K562 (cell line): ENCODE measurements at regions not wholly inside any gene's neighbourhood (a gene's known extent, or its start where the extent isn't known, plus 50 kb on each side); places are given as distances from the start of the nearest gene placed in this dataset.

Source experiments
- ATAC-seq: fragments of 200-7000 bp; cut with Tn5 transposase; 3 replicates; pipeline ENCODE4 v1.9.1; 2020; ENCODE audit warnings: moderate library complexity
- BruUV-seq: library from RNA; stranded (reverse); fragments of 400-500 nt; replicated peaks from 2 replicates; lab custom pipeline; 2021; lab: Mats Ljungman, UMichigan
- CTCF ChIA-PET: fragments of 300-600 bp; formaldehyde crosslinking; extraction: SDS; loops from one replicate; lab custom pipeline; 2021; ENCODE audit warnings: low intra/inter-chr PET ratio; lab: Yijun Ruan, JAX
- POLR2A ChIA-PET: fragments of 300-600, 350-650 bp; sonication (Branson Sonifier 250); formaldehyde crosslinking; extraction: SDS; loops from one replicate; lab custom pipeline; 2021; ENCODE audit warnings: antibody characterized with exemption, inconsistent platforms; lab: Yijun Ruan, JAX
- DNase-seq, 4 experiments: peaks; one replicate each; pipeline versions ENCODE4 v3.0.0 to v3.0.0-alpha.2; 2011 to 2018; ENCODE audit warnings: low spot score in 3 of 4, mixed read lengths in 3 of 4; ENCODE audit errors: extremely low read depth in 1 of 4
- FAIRE-seq: peaks from 2 replicates; lab custom pipeline; 2011; peaks lifted over from hg19 to GRCh38; lab: Jason Lieb, UNC
- H2AFZ ChIP-seq: 2 replicates; pipeline ENCODE4 v1.6.0; 2011; ENCODE audit warnings: low read depth, low read length, control low read depth, inconsistent platforms
- H3K27ac ChIP-seq: fragments of 200-600 bp; 3 replicates; pipeline ENCODE4 v1.8.0; 2011; ENCODE audit warnings: low read depth, mild to moderate bottlenecking, control low read depth, inconsistent platforms, low read length, moderate library complexity, mixed read lengths; ENCODE audit errors: extremely low read depth
- H3K27me3 ChIP-seq, 2 experiments: fragments of 300-600 bp in 1 of 2; 2 replicates in 1 of 2; 3 replicates in 1 of 2; pipeline versions ENCODE4 v1.6.0 to v1.8.0; 2011; ENCODE audit warnings: inconsistent platforms in 2 of 2, low read length in 2 of 2, mild to moderate bottlenecking in 1 of 2, mixed read lengths in 1 of 2, moderate library complexity in 1 of 2; ENCODE audit not compliant: control insufficient read depth in 2 of 2, insufficient read depth in 2 of 2
- H3K36me3 ChIP-seq: fragments of 300-600 bp; 3 replicates; pipeline ENCODE4 v1.8.0; 2011; ENCODE audit warnings: mild to moderate bottlenecking, low read length, inconsistent platforms; ENCODE audit not compliant: control insufficient read depth, insufficient read depth
- H3K4me1 ChIP-seq, 2 experiments: fragments of 200-600 bp in 1 of 2; replicated peaks in 1 of 2; 2 replicates in 1 of 2; 3 replicates in 1 of 2; pipeline versions ENCODE4 v1.5.1 to v1.8.0; 2011; ENCODE audit warnings: inconsistent platforms in 2 of 2, low read length in 2 of 2, mild to moderate bottlenecking in 1 of 2, mixed read lengths in 1 of 2, moderate library complexity in 1 of 2; ENCODE audit not compliant: control insufficient read depth in 2 of 2, insufficient read depth in 2 of 2
- H3K4me2 ChIP-seq: 2 replicates; pipeline ENCODE4 v1.6.1; 2011; ENCODE audit warnings: low read length, control low read depth, inconsistent platforms, mixed read lengths; ENCODE audit not compliant: insufficient read depth
- H3K4me3 ChIP-seq: fragments of 200-600 bp; sonication (generic), shearing (Covaris generic); 2 replicates; pipeline ENCODE4 v1.5.1; 2016; ENCODE audit warnings: control low read depth, inconsistent platforms
- H3K79me2 ChIP-seq: fragments of 200-600 bp; 3 replicates; pipeline ENCODE4 v1.8.0; 2011; ENCODE audit warnings: low read length, inconsistent platforms; ENCODE audit not compliant: control insufficient read depth, insufficient read depth
- H3K9ac ChIP-seq, 2 experiments: 2 replicates each; pipeline versions ENCODE4 v1.6.0 to v1.6.1; 2011; ENCODE audit warnings: low read depth in 2 of 2, low read length in 2 of 2, control low read depth in 1 of 2, inconsistent platforms in 1 of 2, mild to moderate bottlenecking in 1 of 2, mixed read lengths in 1 of 2; ENCODE audit not compliant: insufficient read depth in 1 of 2
- H3K9me1 ChIP-seq: one replicate; pipeline ENCODE4 v1.6.0; 2011; ENCODE audit warnings: inconsistent platforms, mild to moderate bottlenecking, low read length, moderate library complexity; ENCODE audit not compliant: control insufficient read depth, insufficient read depth
- H3K9me3 ChIP-seq: replicated peaks from 2 replicates; pipeline ENCODE4 v1.5.1; 2011; ENCODE audit warnings: low read depth, low read length, inconsistent platforms; ENCODE audit not compliant: control insufficient read depth, insufficient read depth
- H4K20me1 ChIP-seq: replicated peaks from 2 replicates; pipeline ENCODE4 v1.6.1; 2011; ENCODE audit warnings: low read length, inconsistent platforms, mixed read lengths; ENCODE audit not compliant: control insufficient read depth, insufficient read depth
- FOXM1 ChIP-seq, 2 experiments: fragments of 450-650 bp in 1 of 2; sonication (generic) in 1 of 2; formaldehyde crosslinking in 1 of 2; IDR thresholded peaks; 2 replicates each; pipeline versions ENCODE4 v1.6.1 to v1.9.0; 2017 to 2022; ENCODE audit warnings: low read depth in 2 of 2, mild to moderate bottlenecking in 2 of 2, missing genetic modification reagents in 1 of 2, moderate library complexity in 1 of 2
- GATA2 ChIP-seq: sonication (generic); formaldehyde crosslinking; IDR thresholded peaks from 2 replicates; pipeline ENCODE4 v1.4.0; 2020; ENCODE audit warnings: mild to moderate bottlenecking, missing genetic modification reagents
- HDAC1 ChIP-seq, 2 experiments: fragments of 450-650 bp; IDR thresholded peaks; 2 replicates each; pipeline ENCODE4 v1.6.1; 2016 to 2017; ENCODE audit warnings: inconsistent platforms in 1 of 2, mild to moderate bottlenecking in 1 of 2, moderate library complexity in 1 of 2
- JUN ChIP-seq, 2 experiments: sonication (generic) in 1 of 2; formaldehyde crosslinking in 1 of 2; IDR thresholded peaks; 2 replicates each; pipeline versions ENCODE4 v1.6.1 to v1.8.0; 2012 to 2022; ENCODE audit warnings: borderline replicate concordance in 2 of 2, mild to moderate bottlenecking in 2 of 2, improper control_type of control experiment in 1 of 2, low read depth in 1 of 2, low read length in 1 of 2, missing genetic modification reagents in 1 of 2
- KDM2B ChIP-seq: fragments of 250-450 bp; sonication (Bioruptor Pico); IDR thresholded peaks from 2 replicates; pipeline ENCODE4 v1.8.0; 2021; ENCODE audit warnings: mild to moderate bottlenecking, moderate library complexity
- LCOR ChIP-seq: sonication (generic); formaldehyde crosslinking; IDR thresholded peaks from 2 replicates; pipeline ENCODE4 v1.8.0; 2022; ENCODE audit warnings: mild to moderate bottlenecking, missing genetic modification reagents
- MAX ChIP-seq: sonication (generic); formaldehyde crosslinking; IDR thresholded peaks from 2 replicates; pipeline ENCODE4 v1.9.0; 2022; ENCODE audit warnings: mild to moderate bottlenecking, missing genetic modification reagents
- MAZ ChIP-seq, 2 experiments: fragments of 450-650 bp in 1 of 2; sonication (generic) in 1 of 2; formaldehyde crosslinking; IDR thresholded peaks in 1 of 2; conservative IDR thresholded peaks in 1 of 2; 2 replicates each; pipeline versions ENCODE4 v1.4.0 to v1.5.0; 2020; ENCODE audit warnings: mild to moderate bottlenecking in 1 of 2, missing genetic modification reagents in 1 of 2
- MECOM ChIP-seq: fragments of 250-450 bp; sonication (Bioruptor Pico); IDR thresholded peaks from 2 replicates; pipeline ENCODE4 v1.8.0; 2022; ENCODE audit warnings: inconsistent platforms
- NEUROD1 ChIP-seq: fragments of 150-350 bp; IDR thresholded peaks from 2 replicates; pipeline ENCODE4 v1.6.1; 2014; ENCODE audit warnings: borderline replicate concordance, low read length, low read depth; ENCODE audit not compliant: partially characterized antibody
- PTTG1 ChIP-seq: fragments of 450-650 bp; IDR thresholded peaks from 2 replicates; pipeline ENCODE4 v1.6.1; 2016; ENCODE audit warnings: low read depth, mild to moderate bottlenecking, missing genetic modification characterization, missing compliant biosample characterization
- RAD51 ChIP-seq: fragments of 450-650 bp; IDR thresholded peaks from 2 replicates; pipeline ENCODE4 v1.7.1; 2016; ENCODE audit warnings: low read depth, mild to moderate bottlenecking, borderline replicate concordance
- RBM39 ChIP-seq: fragments of 200-400 bp; formaldehyde crosslinking; optimal IDR thresholded peaks from 2 replicates; pipeline ENCODE3; 2018; ENCODE audit warnings: low read depth, low read length
- SLC30A9 ChIP-seq: fragments of 250-450 bp; sonication (Bioruptor Pico); IDR thresholded peaks from 2 replicates; pipeline ENCODE4 v1.8.0; 2022; ENCODE audit warnings: mild to moderate bottlenecking, moderate library complexity
- ZNF174 ChIP-seq: fragments of 250-450 bp; sonication (Bioruptor Pico); IDR thresholded peaks from 2 replicates; pipeline ENCODE4 v1.4.0; 2020; ENCODE audit warnings: mild to moderate bottlenecking
- ZNF212 ChIP-seq: fragments of 450-650 bp; formaldehyde crosslinking; IDR thresholded peaks from 2 replicates; pipeline ENCODE4 v1.4.0; 2020; ENCODE audit warnings: mild to moderate bottlenecking
- ZNF511 ChIP-seq: sonication (generic); formaldehyde crosslinking; IDR thresholded peaks from 2 replicates; pipeline ENCODE4 v1.8.0; 2022; ENCODE audit warnings: mild to moderate bottlenecking, missing genetic modification reagents
- ZNF655 ChIP-seq: fragments of 250-450 bp; sonication (Bioruptor Pico); IDR thresholded peaks from 2 replicates; pipeline ENCODE4 v1.5.0; 2021
- ZNF707 ChIP-seq: fragments of 250-450 bp; sonication (Bioruptor Pico); conservative IDR thresholded peaks from 2 replicates; pipeline ENCODE4 v1.8.0; 2022; ENCODE audit warnings: inconsistent platforms, mild to moderate bottlenecking, moderate library complexity
- ZNF780A ChIP-seq: fragments of 250-450 bp; sonication (Bioruptor Pico); IDR thresholded peaks from 2 replicates; pipeline ENCODE4 v1.5.0; 2021; ENCODE audit warnings: mild to moderate bottlenecking
- WGBS: fragments of 100-300 bp; shearing (Covaris generic); methylation state at CpG from one replicate; pipeline ENCODE4 v1.1.6; 2016; ENCODE audit warnings: low coverage, mixed read lengths; ENCODE audit not compliant: insufficient coverage; ENCODE audit errors: missing lambda C conversion rate; 5-methylcytosine and 5-hydroxymethylcytosine counted together
- in situ Hi-C: fragments of 300-500 bp; cut with MboI; formaldehyde crosslinking; loops from 4 replicates; pipeline ENCODE4 v1.15.0; 2018; ENCODE audit warnings: inconsistent platforms, mixed read lengths
- intact Hi-C: fragments of 100-400 bp; cut with micrococcal nuclease; formaldehyde crosslinking; loops from 2 replicates; pipeline ENCODE4 v1.14.2; 2022

GRCh38 chr14:50003213-50004021 is 110.5 kb downstream of the ARF6 start (continued):
- no peak for TF ChIP-seq FOXM1 (IDR thresholded peaks at IDR 0.05; ENCODE audit: low read depth)
- TF ChIP-seq FOXM1 (CRISPR knock-in tag; IDR thresholded peaks at IDR 0.05; ENCODE audit: low read depth): no peak
- TF ChIP-seq NEUROD1: peak; percentile 75
- peak; percentile 51 for TF ChIP-seq MAX (CRISPR knock-in tag)
- no peak for TF ChIP-seq RAD51

GRCh38 chr14:50006141-50006540 is 110.2 kb downstream of the VCPKMT start:
- WGBS: 80% methylated on average over 4 of the region's 4 CpGs
- no peak for ATAC-seq
- Histone ChIP-seq H3K27ac (no peak overlapping the region), H3K4me1 (peaks cover 32 to 39% of the 10 kb centered on the region in 2 experiments), H3K9me1 (no peaks in the 10 kb centered on the region), H2AFZ (no peak overlapping the region), H3K36me3 (no peaks in the 10 kb centered on the region), H3K9ac (no peak overlapping the region), H3K27me3 (no peaks in the 10 kb centered on the region), H4K20me1 (no peaks in the 10 kb centered on the region), H3K9me3 (no peaks in the 10 kb centered on the region), H3K79me2 (peaks cover 13% of the 10 kb centered on the region; the same call in 2 of the 3 replicates), H3K4me3 (no peak overlapping the region), H3K4me2 (no peak overlapping the region)
- no TSS peak for BruUV-seq
- ChIA-PET CTCF (no interaction called here), POLR2A (no interaction called here)
- intact Hi-C loops: no loop called here
- no peak for FAIRE-seq
- in situ Hi-C loops: no loop called here
- DNase-seq: no peak
- TF ChIP-seq ZNF511 (CRISPR knock-in tag): no peak
- no peak for TF ChIP-seq ZNF707
- TF ChIP-seq JUN (IDR thresholded peaks at IDR 0.05; ENCODE audit: borderline replicate concordance, low read depth, low read length): no peak
- no peak for TF ChIP-seq JUN (CRISPR knock-in tag; IDR thresholded peaks at IDR 0.05; ENCODE audit: borderline replicate concordance)
- TF ChIP-seq ZNF780A (CRISPR knock-in tag): no peak
- no peak for TF ChIP-seq ZNF655 (CRISPR knock-in tag)
- TF ChIP-seq GATA2 (CRISPR knock-in tag): no peak
- TF ChIP-seq SLC30A9: no peak
- no peak for TF ChIP-seq MECOM (CRISPR knock-in tag)
- no peak for TF ChIP-seq KDM2B
- TF ChIP-seq ZNF174 (CRISPR knock-in tag): no peak
- no peak for TF ChIP-seq MAZ (CRISPR knock-in tag; conservative IDR thresholded peaks at IDR 0.05 in 1 of 2, IDR thresholded peaks at IDR 0.05 in 1 of 2)
- no peak for TF ChIP-seq RBM39
- no peak for TF ChIP-seq ZNF212
- no peak for TF ChIP-seq PTTG1 (tag)
- no peak for TF ChIP-seq LCOR (CRISPR knock-in tag)
- no peak for TF ChIP-seq HDAC1 (IDR thresholded peaks at IDR 0.05)
